Liver (tissue), 8 donors: ENCODE measurements at regions not wholly inside any gene's neighbourhood (a gene's known extent, or its start where the extent isn't known, plus 50 kb on each side); places are given as distances from the start of the nearest gene placed in this dataset.
A peak's percentile ranks its signal among the peaks of the same experiment; 100 is the strongest.

Experiments used
- DNase-seq: peaks from one replicate; pipeline ENCODE4 v3.0.0-alpha.2; 2017; ENCODE audit warnings: low spot score
- H3K27ac ChIP-seq, 2 donors: one replicate each; pipeline ENCODE4 v1.7.0; 2013; ENCODE audit warnings: inconsistent platforms in 2 of 2, low read length in 2 of 2, control low read depth in 1 of 2, low read depth in 1 of 2, mild to moderate bottlenecking in 1 of 2
- H3K27me3 ChIP-seq, 4 donors: one replicate each; pipeline versions ENCODE4 v1.6.1 to v1.7.0; 2013; ENCODE audit warnings: low read length in 3 of 4, inconsistent platforms in 1 of 4, mild to moderate bottlenecking in 1 of 4, moderate library complexity in 1 of 4; ENCODE audit not compliant: control insufficient read depth in 4 of 4, insufficient read depth in 4 of 4
- H3K36me3 ChIP-seq, 4 donors: one replicate each; pipeline versions ENCODE4 v1.6.1 to v1.7.0; 2013; ENCODE audit warnings: low read length in 3 of 4, mild to moderate bottlenecking in 3 of 4, low read depth in 1 of 4, moderate library complexity in 1 of 4; ENCODE audit not compliant: control insufficient read depth in 4 of 4, insufficient read depth in 3 of 4
- H3K4me1 ChIP-seq, 4 donors: one replicate each; pipeline versions ENCODE4 v1.6.1 to v1.7.0; 2013; ENCODE audit warnings: low read length in 3 of 4, mild to moderate bottlenecking in 3 of 4, moderate library complexity in 1 of 4; ENCODE audit not compliant: control insufficient read depth in 4 of 4, insufficient read depth in 4 of 4
- H3K4me3 ChIP-seq, 3 donors: one replicate each; pipeline versions ENCODE4 v1.6.1 to v1.7.0; 2013; ENCODE audit warnings: low read length in 3 of 3, control low read depth in 1 of 3, low read depth in 1 of 3, mild to moderate bottlenecking in 1 of 3
- H3K9ac ChIP-seq, 2 donors: one replicate each; pipeline ENCODE4 v1.7.0; 2013; ENCODE audit warnings: low read length in 2 of 2, mild to moderate bottlenecking in 2 of 2, moderate library complexity in 2 of 2, control low read depth in 1 of 2, low read depth in 1 of 2
- H3K9me3 ChIP-seq, 4 donors: one replicate each; pipeline versions ENCODE4 v1.6.1 to v1.7.0; 2013; ENCODE audit warnings: low read length in 3 of 4; ENCODE audit not compliant: control insufficient read depth in 4 of 4
- ATF3 ChIP-seq: IDR thresholded peaks from 2 replicates; pipeline ENCODE4 v1.6.1; 2016; ENCODE audit warnings: antibody characterized with exemption
- CTCF ChIP-seq: fragments of 150-350 bp; IDR thresholded peaks from 2 replicates; pipeline ENCODE4 v1.5.1; 2017; ENCODE audit warnings: improper control_type of control experiment, low read depth, low read length; ENCODE audit not compliant: missing input control
- EGR1 ChIP-seq, 2 donors: IDR thresholded peaks; 2 replicates each; pipeline ENCODE4 v1.6.1; 2016 to 2018; ENCODE audit warnings: antibody characterized with exemption in 2 of 2, low read depth in 2 of 2
- FOXA1 ChIP-seq: IDR thresholded peaks from 2 replicates; pipeline ENCODE4 v1.6.1; 2016; ENCODE audit warnings: antibody characterized with exemption
- FOXA2 ChIP-seq: IDR thresholded peaks from 2 replicates; pipeline ENCODE4 v1.6.1; 2016; ENCODE audit warnings: antibody characterized with exemption
- GABPA ChIP-seq, 2 donors: IDR thresholded peaks in 1 of 2; conservative IDR thresholded peaks in 1 of 2; 2 replicates each; pipeline ENCODE4 v1.6.1; 2016; ENCODE audit warnings: antibody characterized with exemption in 2 of 2, mild to moderate bottlenecking in 1 of 2, moderate library complexity in 1 of 2
- HNF4A ChIP-seq, 2 donors: conservative IDR thresholded peaks; 2 replicates each; pipeline ENCODE4 v1.6.1; 2016; ENCODE audit warnings: antibody characterized with exemption in 2 of 2, mild to moderate bottlenecking in 2 of 2
- HNF4G ChIP-seq: IDR thresholded peaks from 2 replicates; pipeline ENCODE4 v1.6.1; 2016; ENCODE audit warnings: antibody characterized with exemption
- JUND ChIP-seq, 2 donors: IDR thresholded peaks; 2 replicates each; pipeline ENCODE4 v1.6.1; 2016; ENCODE audit warnings: antibody characterized with exemption in 2 of 2
- MAX ChIP-seq: IDR thresholded peaks from 2 replicates; pipeline ENCODE4 v1.6.1; 2016; ENCODE audit warnings: antibody characterized with exemption
- NR2F2 ChIP-seq: IDR thresholded peaks from 2 replicates; pipeline ENCODE4 v1.6.1; 2016; ENCODE audit warnings: antibody characterized with exemption
- RAD21 ChIP-seq, 2 donors: IDR thresholded peaks; 2 replicates each; pipeline ENCODE4 v1.6.1; 2016; ENCODE audit warnings: antibody characterized with exemption in 2 of 2, mild to moderate bottlenecking in 2 of 2
- REST ChIP-seq: IDR thresholded peaks from 2 replicates; pipeline ENCODE4 v1.6.1; 2016; ENCODE audit warnings: antibody characterized with exemption, mild to moderate bottlenecking
- RXRA ChIP-seq, 2 donors: IDR thresholded peaks; 2 replicates each; pipeline ENCODE4 v1.6.1; 2017 to 2018; ENCODE audit warnings: antibody characterized with exemption in 2 of 2, mild to moderate bottlenecking in 1 of 2
- SP1 ChIP-seq: IDR thresholded peaks from 2 replicates; pipeline ENCODE4 v1.6.1; 2018; ENCODE audit warnings: antibody characterized with exemption, mild to moderate bottlenecking
- TAF1 ChIP-seq: conservative IDR thresholded peaks from 2 replicates; pipeline ENCODE4 v1.6.1; 2016; ENCODE audit warnings: antibody characterized with exemption, mild to moderate bottlenecking
- YY1 ChIP-seq: IDR thresholded peaks from 2 replicates; pipeline ENCODE4 v1.6.1; 2016; ENCODE audit warnings: antibody characterized with exemption, mild to moderate bottlenecking
- WGBS: extraction: QIAGEN DNeasy Blood & Tissue Kit; methylation state at CpG from one replicate; pipeline ENCODE4 v1.1.7; 2013; 5-methylcytosine and 5-hydroxymethylcytosine counted together
- donor health status: healthy.
- donor health status: healthy.
- donor health status: healthy.
- donor health status: healthy.
- donor health status: healthy.

GRCh38 chr1:93770640-93771039 is 89.0 kb upstream of the BCAR3 start:
- TF ChIP-seq HNF4G (no peak), JUND (IDR thresholded peaks at IDR 0.05) (no peak), SP1 (no peak), TAF1 (no peak), REST (peak; percentile 89), ATF3 (no peak)
- H3K9me3 ChIP-seq: no peaks in the 10 kb centered on the region
- no peak for DNase-seq
- H3K27ac ChIP-seq: no peak overlapping the region
- H3K4me1 ChIP-seq: peaks cover 0 to 3% (median 0%) of the 10 kb centered on the region in 4 donors
- H3K9ac ChIP-seq: no peak overlapping the region
- no peaks in the 10 kb centered on the region for H3K27me3 ChIP-seq
- H3K4me3 ChIP-seq: no peak overlapping the region
- 86% methylated on average over 2 of the region's 2 CpGs for WGBS
- no peaks in the 10 kb centered on the region for H3K36me3 ChIP-seq

- no peak for DNase-seq
- Histone ChIP-seq H3K9me3 (no peaks in the 10 kb centered on the region), H3K27ac (no peak overlapping the region), H3K4me1 (peaks cover 0 to 3% (median 0%) of the 10 kb centered on the region in 4 donors), H3K27me3 (no peaks in the 10 kb centered on the region), H3K9ac (no peak overlapping the region), H3K4me3 (no peak overlapping the region), H3K36me3 (no peaks in the 10 kb centered on the region)
- WGBS: 87% methylated on average over 2 of the region's 2 CpGs
- no peak for TF ChIP-seq RAD21 (IDR thresholded peaks at IDR 0.05)
- TF ChIP-seq ATF3: no peak
- no peak for TF ChIP-seq RXRA (IDR thresholded peaks at IDR 0.05)
- TF ChIP-seq YY1: no peak
- no peak for TF ChIP-seq FOXA2
- no peak for TF ChIP-seq HNF4A (conservative IDR thresholded peaks at IDR 0.05)
- TF ChIP-seq GABPA (IDR thresholded peaks at IDR 0.05 in 1 of 2, conservative IDR thresholded peaks at IDR 0.05 in 1 of 2): no peak
- no peak for TF ChIP-seq NR2F2
- TF ChIP-seq HNF4G: no peak
- TF ChIP-seq TAF1: no peak
- no peak for TF ChIP-seq FOXA1
- TF ChIP-seq JUND (IDR thresholded peaks at IDR 0.05): no peak
- no peak for TF ChIP-seq MAX
- TF ChIP-seq SP1: no peak
- TF ChIP-seq REST: no peak
- TF ChIP-seq EGR1 (IDR thresholded peaks at IDR 0.05; ENCODE audit: low read depth in 2 of 2): no peak
- TF ChIP-seq CTCF: no peak
Measured at GRCh38 chr1:93769777-93770176, 88.1 kb upstream of the BCAR3 start.
